ENCODE measurements at regions not wholly inside any gene's neighbourhood (a gene's known extent, or its start where the extent isn't known, plus 50 kb on each side); places are given as distances from the start of the nearest gene placed in this dataset.

GRCh38 chr7:33802600-33802999 is 102.7 kb upstream of the BMPER start:
- Histone ChIP-seq H3K27ac (no peak overlapping the region), H3K4me1 (no peaks in the 10 kb centered on the region), H3K9me3 (no peaks in the 10 kb centered on the region), H3K27me3 (no peaks in the 10 kb centered on the region), H3K36me3 (no peaks in the 10 kb centered on the region), H3K4me3 (no peak overlapping the region)
- TF ChIP-seq POLR2AphosphoS5 (IDR thresholded peaks at IDR 0.05), result no peak
- no peak for TF ChIP-seq POLR2A (IDR thresholded peaks at IDR 0.05)
- TF ChIP-seq, protein P1, sequence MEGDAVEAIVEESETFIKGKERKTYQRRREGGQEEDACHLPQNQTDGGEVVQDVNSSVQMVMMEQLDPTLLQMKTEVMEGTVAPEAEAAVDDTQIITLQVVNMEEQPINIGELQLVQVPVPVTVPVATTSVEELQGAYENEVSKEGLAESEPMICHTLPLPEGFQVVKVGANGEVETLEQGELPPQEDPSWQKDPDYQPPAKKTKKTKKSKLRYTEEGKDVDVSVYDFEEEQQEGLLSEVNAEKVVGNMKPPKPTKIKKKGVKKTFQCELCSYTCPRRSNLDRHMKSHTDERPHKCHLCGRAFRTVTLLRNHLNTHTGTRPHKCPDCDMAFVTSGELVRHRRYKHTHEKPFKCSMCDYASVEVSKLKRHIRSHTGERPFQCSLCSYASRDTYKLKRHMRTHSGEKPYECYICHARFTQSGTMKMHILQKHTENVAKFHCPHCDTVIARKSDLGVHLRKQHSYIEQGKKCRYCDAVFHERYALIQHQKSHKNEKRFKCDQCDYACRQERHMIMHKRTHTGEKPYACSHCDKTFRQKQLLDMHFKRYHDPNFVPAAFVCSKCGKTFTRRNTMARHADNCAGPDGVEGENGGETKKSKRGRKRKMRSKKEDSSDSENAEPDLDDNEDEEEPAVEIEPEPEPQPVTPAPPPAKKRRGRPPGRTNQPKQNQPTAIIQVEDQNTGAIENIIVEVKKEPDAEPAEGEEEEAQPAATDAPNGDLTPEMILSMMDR (IDR thresholded peaks at IDR 0.05), result no peak
- TF ChIP-seq EP300 (IDR thresholded peaks at IDR 0.05), result no peak
- 82% methylated on average over 3 of the region's 3 CpGs for WGBS
- no peak for DNase-seq (ENCODE audit: low spot score in 2 of 2)

DNA sequence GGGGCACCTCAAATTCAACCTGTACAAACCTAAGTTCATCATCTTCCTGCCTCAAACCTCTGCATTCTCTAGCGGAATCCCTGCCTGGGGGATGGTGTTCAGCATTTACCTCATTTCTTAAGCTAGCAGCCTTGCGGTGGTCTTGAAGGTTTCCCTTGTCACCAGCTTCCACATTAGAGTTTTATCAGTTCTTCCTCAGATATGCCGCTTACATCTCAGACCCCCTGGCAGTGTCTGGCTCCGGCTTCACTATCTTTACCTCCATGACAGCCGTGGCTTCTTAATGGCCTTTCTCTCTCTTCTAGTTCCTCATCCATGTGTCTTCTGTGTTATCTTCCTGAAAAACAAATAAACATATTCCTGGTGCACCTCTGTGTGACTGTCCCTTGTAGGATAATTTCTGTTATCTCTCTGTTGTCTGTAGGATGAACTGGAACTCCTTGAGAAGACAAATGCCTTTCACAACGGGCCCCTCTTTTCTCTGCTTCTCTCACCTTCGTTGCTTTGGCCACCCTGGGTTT is 101.1 kb upstream of the BMPER start:
- no peaks in the 10 kb centered on the region for H3K9me3 ChIP-seq
- H3K4me1 ChIP-seq, result no peaks in the 10 kb centered on the region
- no peaks in the 10 kb centered on the region for H3K27me3 ChIP-seq
- TF ChIP-seq, protein P1 (IDR thresholded peaks at IDR 0.05), result no peak
- TF ChIP-seq POLR2A (IDR thresholded peaks at IDR 0.05) (no peak), POLR2AphosphoS5 (IDR thresholded peaks at IDR 0.05) (no peak), EP300 (IDR thresholded peaks at IDR 0.05) (no peak)
- 93% methylated on average over 7 of the region's 7 CpGs for WGBS
- H3K27ac ChIP-seq, result no peak overlapping the region
- DNase-seq (ENCODE audit: low spot score in 2 of 2), result no peak
- H3K4me3 ChIP-seq, result no peak overlapping the region
- H3K36me3 ChIP-seq, result no peaks in the 10 kb centered on the region

DNA sequence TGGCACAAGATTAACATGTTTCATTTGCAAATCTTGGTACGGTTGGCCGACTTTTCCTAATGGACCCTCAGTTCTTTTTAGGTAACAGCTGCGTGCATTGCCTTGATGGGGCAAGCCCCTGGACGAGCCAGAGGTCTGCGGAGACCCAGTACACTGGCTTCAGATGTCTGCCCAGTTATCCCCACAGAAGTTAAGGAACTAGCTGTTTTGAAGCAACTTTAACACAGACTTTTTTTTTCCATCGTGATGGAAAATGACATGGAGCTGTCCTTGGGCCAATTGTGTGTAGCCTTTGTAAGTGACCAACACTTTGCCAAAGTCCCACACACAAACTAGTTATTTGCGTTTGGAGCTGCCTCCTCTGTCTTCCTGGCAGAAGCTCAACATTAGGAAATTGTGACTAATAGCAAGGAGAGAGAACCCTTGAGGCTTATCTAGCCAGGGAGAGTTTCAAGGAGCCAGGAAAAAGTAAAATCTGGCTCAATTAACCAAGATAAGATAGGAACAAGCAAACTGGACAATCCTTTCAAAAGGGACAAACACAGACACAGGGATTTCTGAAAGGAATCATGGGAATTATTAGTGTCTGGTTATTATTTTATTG is 99.6 kb upstream of the BMPER start:
- DNase-seq (ENCODE audit: low spot score in 2 of 2), result no peak
- no peak overlapping the region for H3K4me3 ChIP-seq
- TF ChIP-seq EP300 (IDR thresholded peaks at IDR 0.05), result no peak
- TF ChIP-seq, protein P1 (IDR thresholded peaks at IDR 0.05), result no peak
- no peak for TF ChIP-seq POLR2A (IDR thresholded peaks at IDR 0.05)
- no peak for TF ChIP-seq POLR2AphosphoS5 (IDR thresholded peaks at IDR 0.05)
- no peaks in the 10 kb centered on the region for H3K27me3 ChIP-seq
- no peak overlapping the region for H3K27ac ChIP-seq
- no peaks in the 10 kb centered on the region for H3K9me3 ChIP-seq
- no peaks in the 10 kb centered on the region for H3K4me1 ChIP-seq
- H3K36me3 ChIP-seq, result no peaks in the 10 kb centered on the region
- WGBS, result 77% methylated on average over 7 of the region's 7 CpGs

DNA sequence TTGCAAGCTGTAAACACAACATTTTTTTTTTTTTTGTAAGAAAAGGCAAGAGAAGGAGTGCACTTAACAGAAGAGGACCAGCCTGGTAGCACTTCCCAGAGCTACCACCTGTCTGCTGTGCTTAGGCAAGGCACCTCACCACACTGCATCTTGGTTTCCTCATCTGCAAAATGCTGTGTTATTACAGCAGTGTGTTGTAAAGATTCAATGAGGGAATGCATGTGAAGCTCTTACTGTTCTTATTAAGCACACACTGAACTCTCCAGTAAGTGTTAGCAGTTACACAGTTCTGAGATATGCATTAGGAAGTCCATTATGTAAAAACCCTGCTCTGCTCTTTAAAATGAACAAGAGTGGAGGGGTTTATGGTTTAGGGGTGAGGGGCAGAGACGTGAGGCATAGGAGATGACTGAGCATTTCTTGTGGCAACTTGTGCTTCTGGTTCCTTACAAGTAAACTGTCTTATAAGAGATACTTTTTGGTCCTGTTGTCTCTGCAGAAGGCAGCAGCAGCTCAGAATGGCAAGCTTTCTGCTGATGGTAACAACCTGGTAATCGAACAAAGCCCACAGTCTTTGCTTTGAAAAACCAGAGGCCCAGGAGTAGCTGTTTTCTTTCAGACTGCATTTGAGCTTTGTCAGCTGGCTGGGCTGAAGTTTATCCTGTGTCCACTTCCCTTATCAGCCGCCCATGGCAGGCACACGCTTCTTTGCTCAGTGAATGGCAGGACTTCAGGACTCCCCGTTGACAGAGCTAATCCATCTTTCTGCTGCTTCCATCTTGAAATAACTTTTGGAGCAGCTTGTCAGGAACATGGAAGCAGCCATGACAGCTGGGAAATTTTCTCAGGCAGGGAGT is 98.8 kb upstream of the BMPER start:
- H3K4me1 ChIP-seq, result no peaks in the 10 kb centered on the region
- WGBS, result 94% methylated on average over 5 of the region's 5 CpGs

More for the DNA sequence above, 98.8 kb upstream of the BMPER start:
- H3K9me3 ChIP-seq, result no peaks in the 10 kb centered on the region
- DNase-seq (ENCODE audit: low spot score in 2 of 2), result no peak
- no peak overlapping the region for H3K27ac ChIP-seq
- no peaks in the 10 kb centered on the region for H3K27me3 ChIP-seq
- no peak overlapping the region for H3K4me3 ChIP-seq
- H3K36me3 ChIP-seq, result no peaks in the 10 kb centered on the region
- TF ChIP-seq POLR2AphosphoS5 (IDR thresholded peaks at IDR 0.05) (no peak), EP300 (IDR thresholded peaks at IDR 0.05) (no peak), POLR2A (IDR thresholded peaks at IDR 0.05) (no peak)
- TF ChIP-seq, protein P1 (IDR thresholded peaks at IDR 0.05), result no peak

Measured in suprapubic skin (tissue), 4 donors.